CD4-positive, alpha-beta T cell treated with Interleukin-4 for 1 hour (primary cell): ENCODE measurements at regions not wholly inside any gene's neighbourhood (a gene's known extent, or its start where the extent isn't known, plus 50 kb on each side); places are given as distances from the start of the nearest gene placed in this dataset.

ENCODE experiments used
- DNase-seq, 2 donors: peaks; one replicate each; pipeline ENCODE4 v3.0.0-alpha.2; 2020 to 2022

- no peak for DNase-seq
These were observed 854.6 kb downstream of the CBLN2 start for GRCh38 chr18:71689416-71690160.

GRCh38 chr18:71682591-71682990 lies 861.6 kb downstream of the CBLN2 start:
- DNase-seq = no peak

- no peak for DNase-seq
These were observed 866.0 kb downstream of the CBLN2 start for GRCh38 chr18:71678144-71678543.

GRCh38 chr18:71673954-71674353 lies 870.2 kb downstream of the CBLN2 start:
- no peak for DNase-seq

GRCh38 chr18:71673498-71673897 lies 870.6 kb downstream of the CBLN2 start:
- DNase-seq = no peak

- no peak for DNase-seq
These were observed 877.7 kb downstream of the CBLN2 start for GRCh38 chr18:71666481-71666880.

GRCh38 chr18:71665131-71665530 lies 879.0 kb downstream of the CBLN2 start:
- DNase-seq = no peak

GRCh38 chr18:71643822-71644221 lies 900.3 kb downstream of the CBLN2 start:
- no peak for DNase-seq

GRCh38 chr18:71630696-71631095 lies 913.4 kb downstream of the CBLN2 start:
- DNase-seq = no peak

GRCh38 chr18:71625556-71626090 lies 918.5 kb downstream of the CBLN2 start:
- DNase-seq = no peak

- DNase-seq = no peak
These were observed 945.8 kb downstream of the CBLN2 start for GRCh38 chr18:71598374-71598773.

GRCh38 chr18:71597219-71597618 lies 946.9 kb downstream of the CBLN2 start:
- DNase-seq = no peak

- no peak for DNase-seq
These were observed 960.9 kb downstream of the CBLN2 start for GRCh38 chr18:71583252-71583651.

- DNase-seq = no peak
These were observed 989.5 kb downstream of the CBLN2 start for GRCh38 chr18:71554686-71555085.

GRCh38 chr18:71541643-71542042 lies 1002.5 kb downstream of the CBLN2 start:
- DNase-seq = no peak

- no peak for DNase-seq
These were observed 1014.3 kb downstream of the CBLN2 start for GRCh38 chr18:71529703-71530303.

GRCh38 chr18:71523483-71524435 lies 1020.4 kb downstream of the CBLN2 start:
- no peak for DNase-seq

GRCh38 chr18:71505526-71505925 lies 1038.6 kb downstream of the CBLN2 start:
- no peak for DNase-seq

- no peak for DNase-seq
These were observed 1040.9 kb downstream of the CBLN2 start for GRCh38 chr18:71503222-71503621.

- no peak for DNase-seq
These were observed 1058.5 kb downstream of the CBLN2 start for GRCh38 chr18:71485611-71486010.

- DNase-seq = no peak
These were observed 1072.0 kb downstream of the CBLN2 start for GRCh38 chr18:71471963-71472725.

GRCh38 chr18:71456206-71456605 lies 1087.9 kb downstream of the CBLN2 start:
- DNase-seq = no peak

- DNase-seq = no peak
These were observed 1093.9 kb downstream of the CBLN2 start for GRCh38 chr18:71450257-71450656.
